Keratinocyte (primary cell): ENCODE measurements at regions not wholly inside any gene's neighbourhood (a gene's known extent, or its start where the extent isn't known, plus 50 kb on each side); places are given as distances from the start of the nearest gene placed in this dataset.

ENCODE experiments used
- DNase-seq: peaks from one replicate; pipeline ENCODE4 v3.0.0-alpha.2; 2011; ENCODE audit warnings: low read depth, missing footprints, low spot score
- FAIRE-seq: peaks from 2 replicates; lab custom pipeline; 2011; peaks lifted over from hg19 to GRCh38; lab: Jason Lieb, UNC
- H2AFZ ChIP-seq: 2 replicates; pipeline ENCODE4 v1.6.0; 2012; ENCODE audit warnings: low read length, control low read depth, inconsistent platforms; ENCODE audit not compliant: control insufficient read depth
- H3K27ac ChIP-seq: 2 replicates; pipeline ENCODE4 v1.5.1; 2011; ENCODE audit warnings: low read length; ENCODE audit not compliant: control insufficient read depth, insufficient read depth
- H3K27me3 ChIP-seq: 3 replicates; pipeline ENCODE4 v1.6.0; 2011; ENCODE audit warnings: low read length; ENCODE audit not compliant: control insufficient read depth, insufficient read depth; ENCODE audit errors: extremely low read depth
- H3K36me3 ChIP-seq, 2 experiments: 2 replicates in 1 of 2; 3 replicates in 1 of 2; pipeline ENCODE4 v1.5.1; 2011; ENCODE audit warnings: low read length in 2 of 2, mild to moderate bottlenecking in 1 of 2; ENCODE audit not compliant: control insufficient read depth in 2 of 2, insufficient read depth in 2 of 2; ENCODE audit errors: extremely low read depth in 1 of 2
- H3K4me1 ChIP-seq: 3 replicates; pipeline ENCODE4 v1.5.1; 2011; ENCODE audit warnings: low read length; ENCODE audit not compliant: control insufficient read depth, insufficient read depth; ENCODE audit errors: extremely low read depth
- H3K4me2 ChIP-seq: 3 replicates; pipeline ENCODE4 v1.6.0; 2011; ENCODE audit warnings: low read depth, low read length; ENCODE audit not compliant: control insufficient read depth, insufficient read depth; ENCODE audit errors: extremely low read depth
- H3K4me3 ChIP-seq, 3 experiments: fragments of 200-600 bp in 1 of 3; sonication (generic) in 1 of 3; 2 replicates in 2 of 3; 3 replicates in 1 of 3; pipeline ENCODE4 v1.5.1; 2011 to 2016; ENCODE audit warnings: low read length in 3 of 3, mild to moderate bottlenecking in 3 of 3, control low read depth in 2 of 3, inconsistent platforms in 1 of 3, low read depth in 1 of 3, mixed read lengths in 1 of 3, mixed run types in 1 of 3, moderate library complexity in 1 of 3; ENCODE audit not compliant: control insufficient read depth in 2 of 3, insufficient read depth in 2 of 3; ENCODE audit errors: extremely low read depth in 1 of 3
- H3K79me2 ChIP-seq: 2 replicates; pipeline ENCODE4 v1.6.0; 2012; ENCODE audit warnings: low read length; ENCODE audit not compliant: control insufficient read depth, insufficient read depth
- H3K9ac ChIP-seq: 3 replicates; pipeline ENCODE4 v1.6.0; 2011; ENCODE audit warnings: low read length; ENCODE audit not compliant: control insufficient read depth, insufficient read depth; ENCODE audit errors: extremely low read depth
- H3K9me1 ChIP-seq: 3 replicates; pipeline ENCODE4 v1.6.0; 2011; ENCODE audit warnings: low read length; ENCODE audit not compliant: control insufficient read depth, insufficient read depth; ENCODE audit errors: extremely low read depth
- H3K9me3 ChIP-seq: 2 replicates; pipeline ENCODE4 v1.5.1; 2012; ENCODE audit warnings: low read depth, low read length; ENCODE audit not compliant: control insufficient read depth
- H4K20me1 ChIP-seq: 3 replicates; pipeline ENCODE4 v1.6.0; 2011; ENCODE audit warnings: low read length; ENCODE audit not compliant: control insufficient read depth, insufficient read depth; ENCODE audit errors: extremely low read depth
- EZH2 ChIP-seq: IDR thresholded peaks from one replicate; pipeline ENCODE4 v1.6.1; 2012; ENCODE audit warnings: inconsistent platforms, mild to moderate bottlenecking, low read length, moderate library complexity
- dilution Hi-C: fragments of 300-500 bp; cut with MboI; formaldehyde crosslinking; loops from one replicate; pipeline ENCODE4 v1.7.0; 2020; ENCODE audit warnings: low sequenced_read_pairs; ENCODE audit not compliant: extremely low pct_ligation_motif_present
- TF ChIP-seq, protein P1 (sequence below), 3 experiments: IDR thresholded peaks in 1 of 3; conservative IDR thresholded peaks in 1 of 3; optimal IDR thresholded peaks in 1 of 3; 2 replicates in 2 of 3; 3 replicates in 1 of 3; pipeline versions ENCODE3 to v1.5.1; 2011; ENCODE audit warnings: low read length in 3 of 3, mild to moderate bottlenecking in 3 of 3, moderate library complexity in 2 of 3, control low read depth in 1 of 3, inconsistent platforms in 1 of 3; ENCODE audit not compliant: insufficient read depth in 2 of 3; ENCODE audit errors: extremely low read depth in 1 of 3

DNA sequence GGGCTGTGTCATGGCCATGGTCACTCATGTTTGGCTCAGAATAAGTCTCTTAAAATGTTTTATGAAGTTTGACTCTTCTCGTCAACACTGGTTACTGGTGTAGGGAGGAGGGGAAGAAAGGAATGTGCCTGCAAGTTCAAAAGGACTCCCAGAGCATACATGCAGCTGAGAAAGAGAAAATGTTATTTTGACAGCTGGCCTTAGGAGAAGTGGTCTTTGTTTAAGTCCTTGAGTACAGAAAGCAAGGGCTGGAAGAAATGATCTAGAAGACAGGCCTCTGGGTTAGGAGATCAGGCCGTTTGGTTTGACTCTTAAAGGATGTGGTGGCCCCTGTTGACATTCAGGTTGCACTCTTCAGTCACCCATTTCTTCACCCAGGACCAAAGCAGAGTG, 245.5 kb downstream of the REEP3 start:
- Histone ChIP-seq H3K9me3 (no peaks in the 10 kb centered on the region), H3K79me2 (no peaks in the 10 kb centered on the region), H2AFZ (peak overlapping the region; percentile 3), H3K27me3 (no peaks in the 10 kb centered on the region), H3K27ac (no peak overlapping the region), H3K4me1 (no peaks in the 10 kb centered on the region), H3K9ac (no peak overlapping the region), H3K4me3 (no peak overlapping the region), H3K9me1 (no peaks in the 10 kb centered on the region), H4K20me1 (no peaks in the 10 kb centered on the region), H3K36me3 (no peaks in the 10 kb centered on the region), H3K4me2 (no peak overlapping the region)
- DNase-seq (no peak), FAIRE-seq (no peak)
- TF ChIP-seq, protein P1, sequence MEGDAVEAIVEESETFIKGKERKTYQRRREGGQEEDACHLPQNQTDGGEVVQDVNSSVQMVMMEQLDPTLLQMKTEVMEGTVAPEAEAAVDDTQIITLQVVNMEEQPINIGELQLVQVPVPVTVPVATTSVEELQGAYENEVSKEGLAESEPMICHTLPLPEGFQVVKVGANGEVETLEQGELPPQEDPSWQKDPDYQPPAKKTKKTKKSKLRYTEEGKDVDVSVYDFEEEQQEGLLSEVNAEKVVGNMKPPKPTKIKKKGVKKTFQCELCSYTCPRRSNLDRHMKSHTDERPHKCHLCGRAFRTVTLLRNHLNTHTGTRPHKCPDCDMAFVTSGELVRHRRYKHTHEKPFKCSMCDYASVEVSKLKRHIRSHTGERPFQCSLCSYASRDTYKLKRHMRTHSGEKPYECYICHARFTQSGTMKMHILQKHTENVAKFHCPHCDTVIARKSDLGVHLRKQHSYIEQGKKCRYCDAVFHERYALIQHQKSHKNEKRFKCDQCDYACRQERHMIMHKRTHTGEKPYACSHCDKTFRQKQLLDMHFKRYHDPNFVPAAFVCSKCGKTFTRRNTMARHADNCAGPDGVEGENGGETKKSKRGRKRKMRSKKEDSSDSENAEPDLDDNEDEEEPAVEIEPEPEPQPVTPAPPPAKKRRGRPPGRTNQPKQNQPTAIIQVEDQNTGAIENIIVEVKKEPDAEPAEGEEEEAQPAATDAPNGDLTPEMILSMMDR (optimal IDR thresholded peaks at IDR 0.05 in 1 of 3, IDR thresholded peaks at IDR 0.05 in 1 of 3, conservative IDR thresholded peaks at IDR 0.05 in 1 of 3; ENCODE audit: extremely low read depth in 1 of 3, insufficient read depth in 2 of 3, low read length in 3 of 3) = no peak
- TF ChIP-seq EZH2 = no peak
- dilution Hi-C loops = no loop called here

GRCh38 chr10:63767138-63767801, 246.1 kb downstream of the REEP3 start:
- H3K4me1 ChIP-seq = no peaks in the 10 kb centered on the region
- H4K20me1 ChIP-seq = no peaks in the 10 kb centered on the region
- no peaks in the 10 kb centered on the region for H3K27me3 ChIP-seq
- dilution Hi-C loops = no loop called here
- FAIRE-seq (no peak), DNase-seq (no peak)
- no peak overlapping the region for H3K4me2 ChIP-seq
- H3K9me1 ChIP-seq = no peaks in the 10 kb centered on the region
- H3K4me3 ChIP-seq = no peak overlapping the region
- H3K27ac ChIP-seq = no peak overlapping the region
- no peak overlapping the region for H3K9ac ChIP-seq
- H3K9me3 ChIP-seq = no peaks in the 10 kb centered on the region
- H3K36me3 ChIP-seq = no peaks in the 10 kb centered on the region
- TF ChIP-seq, protein P1 (optimal IDR thresholded peaks at IDR 0.05 in 1 of 3, IDR thresholded peaks at IDR 0.05 in 1 of 3, conservative IDR thresholded peaks at IDR 0.05 in 1 of 3; ENCODE audit: extremely low read depth in 1 of 3, insufficient read depth in 2 of 3, low read length in 3 of 3) = peak in 1 of 3 experiments; percentile 17
- no peak for TF ChIP-seq EZH2
- no peaks in the 10 kb centered on the region for H3K79me2 ChIP-seq
- H2AFZ ChIP-seq = peak overlapping the region; percentile 7
